NT2/D1 (cell line): ENCODE measurements at regions not wholly inside any gene's neighbourhood (a gene's known extent, or its start where the extent isn't known, plus 50 kb on each side); places are given as distances from the start of the nearest gene placed in this dataset.
"Not testable (repeated sequence)": the region's sequence is repeated elsewhere in the genome, so short reads cannot be mapped to it uniquely, and the experiment has no call there.

Experiments used
- SUZ12 ChIP-seq: IDR thresholded peaks from 2 replicates; pipeline ENCODE4 v1.6.1; 2011; ENCODE audit not compliant: insufficient read length, insufficient read depth; ENCODE audit errors: extremely low read depth
- ZNF274 ChIP-seq: IDR thresholded peaks from 2 replicates; pipeline ENCODE4 v1.6.1; 2011; ENCODE audit warnings: mild to moderate bottlenecking, low read depth, low read length

GRCh38 chr5:94086635-94087034, 345.2 kb upstream of the POU5F2 start:
- TF ChIP-seq SUZ12, ZNF274: not testable (repeated sequence)
